AML-193 (cell line): ENCODE measurements at regions not wholly inside any gene's neighbourhood (a gene's known extent, or its start where the extent isn't known, plus 50 kb on each side); places are given as distances from the start of the nearest gene placed in this dataset.

Experiments
- DNase-seq, 2 experiments: peaks; one replicate each; lab custom pipeline; 2025; lab: John Stamatoyannopoulos, UW

DNA sequence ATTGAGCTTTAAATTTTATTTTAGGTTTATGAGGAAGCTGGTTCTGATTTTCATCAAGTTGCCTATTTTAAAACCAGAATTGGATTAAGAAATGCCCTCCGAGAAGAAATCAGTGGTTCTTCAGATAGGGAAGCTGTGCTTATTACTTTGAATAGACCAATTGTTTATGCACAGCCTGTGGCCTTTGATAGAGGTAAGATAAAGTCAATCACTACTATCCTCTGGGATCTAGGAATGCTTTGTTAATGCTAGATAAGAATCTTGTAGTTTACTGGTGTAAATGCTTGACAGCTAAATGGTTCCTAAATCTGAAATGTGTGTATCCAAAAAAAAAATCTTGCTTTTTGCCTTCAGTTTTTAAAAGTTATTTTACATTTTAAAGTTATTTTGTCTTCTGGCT, 73.0 kb upstream of the ADAD1 start:
- DNase-seq: no peak

DNA sequence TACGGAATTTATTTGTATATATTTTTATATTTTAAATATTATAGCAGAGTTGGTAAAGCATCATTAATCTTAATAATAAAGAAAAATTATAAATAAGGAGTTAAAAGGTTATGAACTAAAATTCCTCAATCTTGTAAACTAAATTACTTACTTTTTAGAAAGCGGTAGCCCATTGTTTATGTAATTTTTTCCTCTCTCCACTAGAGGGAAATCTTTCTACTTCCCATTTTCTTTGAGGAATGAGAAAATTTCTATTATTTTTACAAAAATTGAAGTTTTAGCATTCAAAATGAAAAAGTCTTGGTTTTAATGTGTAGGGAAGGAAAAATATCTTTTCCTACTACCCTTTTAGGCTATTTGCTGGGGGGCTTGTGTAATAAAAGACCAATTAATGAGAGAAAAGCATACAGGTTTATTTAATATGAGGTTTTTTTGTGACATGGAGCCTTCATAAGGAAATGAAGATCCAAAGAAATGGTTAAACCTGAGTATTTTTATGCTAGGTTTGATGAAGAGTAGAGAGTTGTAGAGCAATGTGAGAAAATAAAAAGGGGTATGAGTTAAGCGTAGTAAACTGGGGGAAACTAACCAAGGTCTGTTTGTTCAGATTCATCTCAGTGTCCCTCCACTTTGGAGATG, 68.7 kb upstream of the ADAD1 start:
- peak; percentile 22 to 31 for DNase-seq

DNA sequence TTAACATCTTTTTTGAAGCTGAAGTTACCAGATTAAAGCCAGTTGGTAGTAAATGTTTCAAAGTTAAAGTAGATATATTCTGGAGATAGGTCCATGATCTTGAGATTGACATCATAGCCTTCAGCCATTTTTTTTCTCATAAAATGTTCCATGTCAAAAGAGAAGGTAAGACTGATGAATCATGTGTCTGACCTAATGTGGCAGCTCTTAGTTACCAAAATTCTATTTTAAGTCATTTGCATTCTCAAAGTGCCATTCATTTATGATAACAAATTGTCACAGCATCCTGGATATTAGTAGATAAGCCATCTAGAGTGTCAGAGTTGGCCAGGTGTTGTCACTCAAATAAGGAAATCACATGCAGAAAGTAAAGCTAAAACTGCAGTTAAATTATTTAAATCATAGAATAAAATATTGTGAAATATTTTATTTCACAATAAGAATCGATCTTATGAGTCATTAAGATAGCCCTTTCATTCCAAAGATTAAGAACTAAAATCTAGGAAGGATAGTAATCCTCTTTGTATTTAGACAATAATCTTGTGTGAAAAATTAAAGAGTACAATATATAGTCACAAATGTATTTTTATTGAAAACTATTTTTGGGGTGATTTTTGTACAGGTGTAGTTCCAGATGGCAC, 65.7 kb upstream of the ADAD1 start:
- no peak for DNase-seq

DNA sequence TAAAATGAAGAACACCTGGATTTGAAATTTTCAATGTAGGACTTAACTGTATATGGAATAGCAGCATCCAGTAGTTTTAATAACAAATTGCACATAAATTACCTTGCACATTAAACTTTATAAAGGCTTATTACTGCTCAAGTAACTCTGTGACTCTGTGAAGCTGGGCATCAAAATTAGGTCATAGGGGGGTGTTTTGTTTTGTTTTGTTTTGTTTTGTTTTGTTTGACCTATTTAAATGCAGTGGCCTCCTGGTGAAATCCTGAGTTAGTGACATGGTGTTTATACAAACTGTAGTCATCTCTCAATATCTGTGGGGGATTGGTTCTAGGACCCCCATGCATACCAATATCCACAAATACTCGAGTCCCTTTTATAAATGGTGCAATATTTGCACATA, 51.9 kb upstream of the ADAD1 start:
- no peak for DNase-seq

DNA sequence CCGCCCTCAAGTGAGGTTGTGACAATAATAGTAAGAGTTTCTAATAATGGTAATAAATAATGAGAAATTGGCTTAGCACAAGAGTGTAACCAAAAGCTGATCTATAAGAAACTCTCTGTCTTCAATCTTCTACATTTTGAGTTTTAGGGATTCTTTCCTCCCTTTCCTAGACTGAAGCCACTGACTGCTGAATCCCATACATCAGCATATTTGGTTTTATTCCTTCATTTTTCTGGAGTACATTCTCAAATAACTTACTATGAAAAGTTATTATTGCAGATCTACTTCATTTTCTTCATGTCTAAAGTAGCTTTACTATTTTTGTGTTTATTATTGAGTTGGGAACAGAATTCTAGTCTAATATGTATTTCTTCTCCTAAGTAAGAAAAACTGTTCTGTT, 49.9 kb upstream of the ADAD1 start:
- no peak for DNase-seq
